Lower leg skin (tissue), 4 donors: ENCODE measurements at regions not wholly inside any gene's neighbourhood (a gene's known extent, or its start where the extent isn't known, plus 50 kb on each side); places are given as distances from the start of the nearest gene placed in this dataset.

Experiments
- DNase-seq, 2 donors: peaks; one replicate each; pipeline ENCODE4 v3.0.0-alpha.2; 2019; ENCODE audit warnings: low spot score in 2 of 2
- H3K4me3 ChIP-seq: fragments of 200-600 bp; sonication (generic); 2 replicates; pipeline ENCODE4 v1.5.1; 2017; ENCODE audit warnings: mild to moderate bottlenecking, low read depth; ENCODE audit not compliant: poor library complexity, severe bottlenecking
- POLR2A ChIP-seq, 2 donors: fragments of 450-650 bp; IDR thresholded peaks; one replicate each; pipeline ENCODE4 v1.6.1; 2016 to 2017; ENCODE audit warnings: antibody characterized with exemption in 2 of 2, mild to moderate bottlenecking in 1 of 2, moderate library complexity in 1 of 2
- WGBS, 2 donors: methylation state at CpG; one replicate each; pipeline ENCODE4 v1.1.5; 2018; 5-methylcytosine and 5-hydroxymethylcytosine counted together
- intact Hi-C: fragments of 100-400 bp; cut with DNase I; formaldehyde crosslinking; loops from one replicate; pipeline ENCODE4 v1.15.0; 2023; ENCODE audit warnings: low total_unique reads
- TF ChIP-seq, protein P1 (sequence below), 3 donors: fragments of 450-650 bp; IDR thresholded peaks; one replicate each; pipeline ENCODE4 v1.5.1; 2016; ENCODE audit warnings: antibody characterized with exemption in 3 of 3, mild to moderate bottlenecking in 3 of 3, moderate library complexity in 2 of 3

DNA sequence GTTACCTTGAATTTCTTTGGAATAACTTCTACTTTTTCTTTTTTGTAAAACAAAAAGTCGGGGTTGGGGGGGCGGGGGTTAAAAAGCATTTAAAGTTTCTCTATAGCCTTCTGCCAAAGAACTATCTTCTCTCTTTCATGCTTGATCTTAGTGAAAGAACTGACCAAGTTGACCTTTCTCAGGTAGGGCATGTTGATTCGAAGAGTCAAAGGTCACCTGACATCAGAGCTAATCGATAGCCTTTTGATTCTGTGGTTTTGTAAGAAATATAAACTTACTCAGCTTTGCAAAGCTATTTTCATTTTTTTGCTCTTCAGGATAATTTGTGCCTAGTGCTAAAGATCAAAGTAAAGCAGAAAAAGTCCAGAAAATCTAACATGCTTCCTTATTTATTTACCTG, 181.5 kb downstream of the IRS2 start:
- TF ChIP-seq, protein P1, sequence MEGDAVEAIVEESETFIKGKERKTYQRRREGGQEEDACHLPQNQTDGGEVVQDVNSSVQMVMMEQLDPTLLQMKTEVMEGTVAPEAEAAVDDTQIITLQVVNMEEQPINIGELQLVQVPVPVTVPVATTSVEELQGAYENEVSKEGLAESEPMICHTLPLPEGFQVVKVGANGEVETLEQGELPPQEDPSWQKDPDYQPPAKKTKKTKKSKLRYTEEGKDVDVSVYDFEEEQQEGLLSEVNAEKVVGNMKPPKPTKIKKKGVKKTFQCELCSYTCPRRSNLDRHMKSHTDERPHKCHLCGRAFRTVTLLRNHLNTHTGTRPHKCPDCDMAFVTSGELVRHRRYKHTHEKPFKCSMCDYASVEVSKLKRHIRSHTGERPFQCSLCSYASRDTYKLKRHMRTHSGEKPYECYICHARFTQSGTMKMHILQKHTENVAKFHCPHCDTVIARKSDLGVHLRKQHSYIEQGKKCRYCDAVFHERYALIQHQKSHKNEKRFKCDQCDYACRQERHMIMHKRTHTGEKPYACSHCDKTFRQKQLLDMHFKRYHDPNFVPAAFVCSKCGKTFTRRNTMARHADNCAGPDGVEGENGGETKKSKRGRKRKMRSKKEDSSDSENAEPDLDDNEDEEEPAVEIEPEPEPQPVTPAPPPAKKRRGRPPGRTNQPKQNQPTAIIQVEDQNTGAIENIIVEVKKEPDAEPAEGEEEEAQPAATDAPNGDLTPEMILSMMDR (IDR thresholded peaks at IDR 0.05): no peak
- TF ChIP-seq POLR2A (IDR thresholded peaks at IDR 0.05): no peak
- H3K4me3 ChIP-seq: no peak overlapping the region
- 88 to 93% methylated on average over 4 of the region's 4 CpGs for WGBS, 2 donors
- DNase-seq: no peak
- intact Hi-C loops: no loop called here

DNA sequence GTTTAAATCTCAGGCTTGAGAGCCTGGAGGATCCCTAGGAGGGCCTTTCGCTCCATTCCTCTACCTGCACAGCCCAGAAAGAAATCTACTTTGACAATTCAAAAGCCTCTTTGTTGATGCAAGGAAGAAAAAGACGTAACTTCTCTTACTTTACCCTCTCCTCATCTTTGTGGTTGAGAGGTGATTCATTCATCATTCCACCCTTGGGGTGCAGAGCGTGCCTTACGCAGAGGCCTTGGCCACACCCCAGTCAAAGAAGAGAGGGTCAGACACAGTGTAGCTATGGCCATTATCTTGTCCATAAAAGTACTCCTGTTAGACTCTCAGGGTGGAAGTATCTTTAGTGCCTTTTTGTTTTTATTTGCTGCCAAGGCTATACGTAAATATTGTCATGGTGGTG, 184.0 kb downstream of the IRS2 start:
- no peak for TF ChIP-seq POLR2A (IDR thresholded peaks at IDR 0.05)
- TF ChIP-seq, protein P1 (IDR thresholded peaks at IDR 0.05): no peak
- intact Hi-C loops: no loop called here
- WGBS, 2 donors: 70 to 88% methylated on average over 5 of the region's 5 CpGs
- no peak for DNase-seq
- no peak overlapping the region for H3K4me3 ChIP-seq

DNA sequence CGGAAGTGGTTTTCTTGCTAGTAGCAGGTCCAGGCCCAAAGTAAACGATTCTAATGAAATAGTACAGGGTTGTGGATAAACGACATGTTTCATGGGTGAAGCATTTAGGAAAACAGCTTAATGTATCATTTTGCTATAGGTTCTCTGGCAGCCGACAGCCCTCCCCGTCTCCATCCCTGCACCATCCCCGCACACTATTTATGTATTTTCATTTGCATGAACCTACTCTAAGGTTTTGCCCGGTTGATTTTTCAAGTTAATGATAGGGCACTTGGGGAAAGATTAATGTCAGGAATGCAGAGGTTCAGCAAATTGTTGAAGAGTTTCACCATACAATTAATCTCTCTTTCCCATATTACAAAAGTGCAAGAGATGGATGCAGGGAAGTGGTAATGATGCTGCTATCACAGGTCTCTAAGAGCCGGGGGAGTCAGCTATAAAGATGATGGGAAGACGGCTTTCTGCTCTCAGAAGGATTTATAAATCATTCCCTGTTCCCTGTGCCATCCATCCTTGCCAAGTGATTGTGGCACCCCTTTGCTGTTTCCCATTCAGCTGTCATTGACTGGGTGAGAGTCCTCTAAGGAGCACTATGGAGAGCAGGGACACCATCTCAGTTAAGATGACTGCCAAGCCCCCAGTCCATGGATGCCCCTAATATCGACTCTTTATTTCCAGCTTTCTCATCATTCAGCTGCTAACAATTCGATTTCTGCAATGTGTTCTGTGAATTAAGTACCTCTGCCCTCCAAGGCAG, 186.3 kb downstream of the IRS2 start:
- intact Hi-C loops: no loop called here
- DNase-seq: no peak
- no peak overlapping the region for H3K4me3 ChIP-seq
- WGBS, 2 donors: 86% methylated on average over 11 of the region's 11 CpGs
- TF ChIP-seq, protein P1 (IDR thresholded peaks at IDR 0.05): no peak
- no peak for TF ChIP-seq POLR2A (IDR thresholded peaks at IDR 0.05)

DNA sequence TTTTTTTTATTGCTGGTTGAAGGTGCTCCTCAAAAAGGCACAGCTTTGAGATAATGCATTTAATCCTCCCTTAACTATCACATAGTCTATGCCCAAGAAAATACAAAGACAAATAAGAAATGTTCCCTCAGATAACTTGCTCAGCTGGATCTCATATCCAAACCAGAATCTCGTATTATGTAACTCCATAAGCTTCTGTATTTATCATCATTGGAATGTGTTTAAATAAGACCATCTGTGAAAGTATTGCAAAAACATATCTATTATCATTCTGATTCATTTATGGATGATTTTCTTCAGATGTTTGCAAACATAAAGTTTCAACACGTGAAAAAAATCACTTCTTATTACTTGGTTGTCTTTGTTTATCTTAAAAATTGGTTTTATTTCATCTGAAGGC, 190.9 kb downstream of the IRS2 start:
- H3K4me3 ChIP-seq: no peak overlapping the region
- 38 to 52% methylated on average over 2 of the region's 2 CpGs for WGBS, 2 donors
- intact Hi-C loops: no loop called here
- TF ChIP-seq, protein P1 (IDR thresholded peaks at IDR 0.05): no peak
- TF ChIP-seq POLR2A (IDR thresholded peaks at IDR 0.05): no peak
- no peak for DNase-seq

DNA sequence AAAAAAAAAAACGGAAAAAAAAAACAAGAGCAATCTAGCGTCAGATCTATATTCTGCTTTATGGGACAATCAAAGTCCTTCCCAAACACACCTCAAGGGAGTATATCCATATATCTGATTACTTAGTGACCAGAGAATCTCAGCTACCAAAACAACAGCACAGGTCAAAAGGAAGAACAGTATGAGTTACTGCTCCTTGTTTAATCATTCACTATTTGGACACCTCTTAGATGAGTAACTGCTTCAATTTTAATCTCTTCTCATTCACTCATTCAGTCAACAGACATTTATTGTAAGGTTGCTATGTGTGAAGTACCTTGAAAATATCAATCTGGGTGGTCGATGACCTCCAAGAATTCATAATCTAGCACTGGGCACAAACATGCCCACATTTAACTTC, 193.2 kb downstream of the IRS2 start:
- no peak for DNase-seq
- H3K4me3 ChIP-seq: no peak overlapping the region
- intact Hi-C loops: no loop called here
- 84 to 93% methylated on average over 3 of the region's 3 CpGs for WGBS, 2 donors
- no peak for TF ChIP-seq POLR2A (IDR thresholded peaks at IDR 0.05)

DNA sequence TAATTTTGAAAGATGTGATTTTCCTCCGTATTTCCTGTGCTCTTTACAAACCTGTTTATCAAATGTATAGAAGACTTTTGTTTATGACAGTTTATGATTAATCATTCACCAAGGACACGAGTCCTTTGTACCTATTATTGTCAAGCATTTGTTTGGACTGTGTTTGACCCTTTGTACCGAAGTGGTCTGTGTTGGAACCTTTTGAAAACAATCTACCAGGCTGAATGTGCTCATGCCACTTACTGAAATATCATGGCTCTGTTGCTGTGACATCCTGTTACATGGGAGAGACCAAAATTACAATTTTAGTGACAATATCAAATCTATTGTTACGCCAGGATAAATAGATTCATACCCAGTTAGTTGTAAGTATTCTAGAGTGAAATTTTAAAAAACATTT, 193.6 kb downstream of the IRS2 start:
- no peak for DNase-seq
- intact Hi-C loops: no loop called here
- 74 to 75% methylated on average over 4 of the region's 4 CpGs for WGBS, 2 donors
- TF ChIP-seq, protein P1 (IDR thresholded peaks at IDR 0.05): no peak
- no peak for TF ChIP-seq POLR2A (IDR thresholded peaks at IDR 0.05)
- H3K4me3 ChIP-seq: no peak overlapping the region
